Esophagus muscularis mucosa (tissue), 4 donors: ENCODE measurements at regions not wholly inside any gene's neighbourhood (a gene's known extent, or its start where the extent isn't known, plus 50 kb on each side); places are given as distances from the start of the nearest gene placed in this dataset.
A peak's percentile ranks its signal among the peaks of the same experiment; 100 is the strongest.

Experiments used
- CTCF ChIP-seq, 3 experiments: fragments of 200-600 bp in 2 of 3; fragments of 450-650 bp in 1 of 3; sonication (generic) in 2 of 3; IDR thresholded peaks; one replicate each; pipeline ENCODE4 v1.5.1; 2017 to 2019; ENCODE audit warnings: antibody characterized with exemption in 3 of 3, mild to moderate bottlenecking in 2 of 3, moderate library complexity in 1 of 3
- EP300 ChIP-seq: sonication (generic); formaldehyde crosslinking; IDR thresholded peaks from one replicate; pipeline ENCODE4 v1.6.1; 2017; ENCODE audit warnings: antibody characterized with exemption
- POLR2A ChIP-seq: fragments of 450-650 bp; IDR thresholded peaks from one replicate; pipeline ENCODE4 v1.6.1; 2017; ENCODE audit warnings: antibody characterized with exemption, moderate library complexity, mild to moderate bottlenecking, low read depth

GRCh38 chr4:123786163-123786915, 389.7 kb downstream of the SPRY1 start:
- TF ChIP-seq EP300 (peak; percentile 39), POLR2A (no peak), CTCF (IDR thresholded peaks at IDR 0.05) (no peak)
